NCI-H2196 treated with DMSO at 0.1 percent for 48 hours (cell line): ENCODE measurements at regions not wholly inside any gene's neighbourhood (a gene's known extent, or its start where the extent isn't known, plus 50 kb on each side); places are given as distances from the start of the nearest gene placed in this dataset.
"Not testable (repeated sequence)": the region's sequence is repeated elsewhere in the genome, so short reads cannot be mapped to it uniquely, and the experiment has no call there.

Source experiments
- DNase-seq: peaks from one replicate; lab custom pipeline; 2025; ENCODE audit not compliant: unreplicated experiment; lab: John Stamatoyannopoulos, UW

DNA sequence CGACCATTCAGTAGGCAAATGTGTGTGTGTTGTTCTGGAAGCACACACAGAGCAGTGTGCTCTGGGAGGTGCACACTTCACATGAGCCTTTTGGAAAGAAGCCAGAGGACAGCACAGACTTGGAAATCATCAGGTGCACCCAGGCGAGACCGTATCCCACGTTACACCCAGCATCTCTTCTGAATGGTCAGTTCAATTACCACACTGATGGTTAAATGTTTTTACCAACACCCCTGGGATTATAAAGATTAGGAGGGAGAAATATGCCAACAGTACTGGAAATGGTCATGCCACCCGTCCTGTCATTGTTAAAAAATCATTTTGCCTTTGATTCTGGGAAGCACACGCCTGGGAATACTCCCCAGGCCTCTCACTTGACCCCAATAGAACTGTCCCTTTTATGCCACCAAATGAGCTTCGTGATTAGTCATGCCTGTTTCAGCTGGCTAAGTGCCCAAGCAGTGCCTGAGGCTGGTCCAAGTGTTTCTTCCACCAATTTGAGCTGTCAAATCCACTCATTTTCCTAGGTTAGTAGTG, 183.7 kb downstream of the NRP2 start:
- no peak for DNase-seq

- DNase-seq = no peak
Observed at GRCh38 chr2:205865056-205865455, 182.8 kb downstream of the NRP2 start.

GRCh38 chr2:205864491-205864890, 182.2 kb downstream of the NRP2 start:
- DNase-seq = no peak

DNA sequence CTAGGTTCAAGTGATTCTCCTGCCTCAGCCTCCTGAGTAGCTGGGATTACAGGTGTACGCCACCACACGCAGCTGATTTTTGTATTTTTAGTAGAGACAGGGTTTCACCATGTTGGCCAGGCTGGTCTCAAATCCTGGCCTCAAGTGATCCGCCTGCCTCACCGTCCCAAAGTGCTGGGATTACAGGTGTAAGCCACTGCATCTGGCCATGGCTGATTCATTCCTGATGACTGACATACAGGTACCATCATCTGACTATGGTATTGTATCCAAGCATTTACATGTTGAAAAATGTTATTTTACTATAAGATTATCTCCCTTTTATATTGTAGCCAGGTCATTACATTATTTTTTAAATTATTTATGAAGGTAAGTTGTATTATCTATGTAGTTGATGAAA, 180.5 kb downstream of the NRP2 start:
- DNase-seq = not testable (repeated sequence)

- no peak for DNase-seq
Observed at GRCh38 chr2:205860885-205861284, 178.6 kb downstream of the NRP2 start.

GRCh38 chr2:205860181-205860580, 177.9 kb downstream of the NRP2 start:
- no peak for DNase-seq

DNA sequence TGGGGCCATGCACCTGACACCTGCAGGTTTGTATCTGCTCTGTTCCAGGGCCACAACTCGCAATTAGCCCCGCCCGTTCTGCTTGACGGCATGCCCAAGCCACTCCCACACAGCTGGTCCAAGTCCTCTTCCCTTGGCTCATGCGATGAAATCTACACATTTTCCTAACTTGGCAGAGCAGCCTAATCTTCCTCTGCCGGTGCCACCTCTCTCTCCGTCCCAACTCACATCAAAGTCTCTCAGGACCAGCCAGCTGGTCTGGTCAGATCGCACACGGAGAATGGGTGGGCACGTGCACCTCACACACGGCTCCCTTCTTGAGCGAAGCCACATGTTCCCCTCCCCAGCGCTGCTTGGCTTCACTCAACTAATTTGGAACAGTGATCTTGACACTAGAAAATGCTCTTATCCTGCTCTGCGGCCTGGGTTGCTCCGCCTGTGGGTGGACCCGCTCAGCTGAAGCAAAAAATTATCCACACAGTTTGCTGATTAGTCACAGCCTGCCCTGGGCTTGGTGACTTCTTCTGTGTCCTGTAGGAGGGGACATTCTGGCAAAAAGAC, 176.7 kb downstream of the NRP2 start:
- DNase-seq = no peak

- no peak for DNase-seq
Observed at GRCh38 chr2:205858275-205858674, 176.0 kb downstream of the NRP2 start.

DNA sequence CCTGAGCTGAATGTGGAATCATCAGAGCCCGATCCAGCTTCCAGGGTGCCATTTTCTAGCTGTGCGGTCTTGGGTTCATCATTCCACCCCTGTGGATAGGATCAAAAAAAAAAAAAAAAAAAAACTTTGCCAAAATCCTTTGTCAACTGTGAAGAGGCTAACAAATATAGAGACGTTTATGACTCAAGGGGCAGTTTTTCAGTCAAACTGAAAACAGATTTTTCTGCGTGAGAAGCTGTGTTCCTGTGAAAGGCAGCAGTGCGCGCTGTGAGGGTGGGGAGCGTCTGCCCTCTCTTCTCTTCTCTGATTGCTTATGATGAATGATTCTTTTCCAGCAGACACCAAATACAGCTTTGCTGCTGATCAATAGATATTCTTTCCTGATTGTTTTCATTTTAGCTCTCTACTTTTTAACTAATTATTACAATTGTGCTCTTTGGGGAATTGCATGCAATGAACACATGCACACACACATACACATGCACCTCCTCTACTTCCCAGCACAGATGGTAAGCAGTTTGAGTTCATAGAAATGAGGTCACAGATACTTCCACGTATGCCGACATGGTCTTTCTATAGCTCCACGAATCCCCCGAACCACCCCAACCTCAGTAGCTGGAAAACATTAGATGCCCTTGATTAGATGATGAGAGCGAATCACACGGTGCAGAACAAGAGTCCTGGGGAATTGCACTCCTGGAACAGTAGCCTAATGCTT, 175.4 kb downstream of the NRP2 start:
- no peak for DNase-seq

- peak; percentile 4 for DNase-seq
Observed at GRCh38 chr2:205852457-205852856, 170.2 kb downstream of the NRP2 start.

GRCh38 chr2:205850611-205851010, 168.3 kb downstream of the NRP2 start:
- DNase-seq = no peak

DNA sequence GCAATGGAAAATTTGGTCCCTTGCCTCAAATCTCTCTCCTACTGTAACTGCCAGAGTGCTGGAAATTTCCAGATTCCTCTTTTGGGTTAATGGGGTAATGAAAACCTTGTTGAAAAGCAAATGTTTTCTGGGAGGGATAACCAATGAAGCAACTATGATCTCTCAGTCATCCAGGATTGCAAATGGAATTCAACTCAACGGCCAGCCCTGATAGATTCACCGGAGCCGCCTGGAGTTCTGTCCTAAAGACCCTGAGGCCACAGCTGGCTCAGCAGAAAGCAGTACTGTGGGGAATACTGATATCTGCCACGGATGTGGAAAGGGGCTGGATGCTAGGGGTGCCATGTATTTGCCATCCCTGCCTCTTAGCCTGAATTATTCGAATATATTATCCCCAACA, 167.8 kb downstream of the NRP2 start:
- no peak for DNase-seq

- no peak for DNase-seq
Observed at GRCh38 chr2:205849136-205849535, 166.8 kb downstream of the NRP2 start.

DNA sequence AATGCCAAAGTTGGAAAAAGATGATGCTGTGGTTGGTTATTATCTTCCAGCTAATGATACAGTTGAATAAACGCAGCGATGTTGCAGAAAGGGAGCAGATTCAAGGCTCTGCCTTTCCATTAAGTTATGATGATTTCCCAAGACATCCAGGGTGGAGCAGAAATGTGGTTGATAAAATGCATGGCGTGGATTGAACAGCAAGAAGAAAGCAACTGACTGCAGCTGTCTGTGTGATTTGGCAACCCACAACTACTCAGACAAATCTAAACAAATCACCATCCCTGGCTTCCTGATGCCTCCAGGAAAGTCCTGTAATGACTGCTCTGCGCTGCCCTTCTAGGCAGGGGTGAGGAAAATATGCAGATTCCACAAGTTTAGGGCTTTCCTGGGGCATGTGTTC, 166.3 kb downstream of the NRP2 start:
- no peak for DNase-seq
